ENCODE measurements at regions not wholly inside any gene's neighbourhood (a gene's known extent, or its start where the extent isn't known, plus 50 kb on each side); places are given as distances from the start of the nearest gene placed in this dataset.

GRCh38 chr1:170219163-170219562, 73.4 kb downstream of the NTMT2 start:
- peaks cover 44 to 58% of the 10 kb centered on the region in 2 donors for H3K27me3 Mint-ChIP-seq
- no peak overlapping the region for H3K4me3 Mint-ChIP-seq
- ATAC-seq (replicated peaks) (no peak), DNase-seq (no peak)
- no peaks in the 10 kb centered on the region for H3K36me3 Mint-ChIP-seq (ENCODE audit: insufficient read depth)
- no peak overlapping the region for H3K27ac Mint-ChIP-seq
- no peaks in the 10 kb centered on the region for H3K4me1 Mint-ChIP-seq (ENCODE audit: low read depth in 2 of 2)
- no peaks in the 10 kb centered on the region for H3K9me3 Mint-ChIP-seq

DNA sequence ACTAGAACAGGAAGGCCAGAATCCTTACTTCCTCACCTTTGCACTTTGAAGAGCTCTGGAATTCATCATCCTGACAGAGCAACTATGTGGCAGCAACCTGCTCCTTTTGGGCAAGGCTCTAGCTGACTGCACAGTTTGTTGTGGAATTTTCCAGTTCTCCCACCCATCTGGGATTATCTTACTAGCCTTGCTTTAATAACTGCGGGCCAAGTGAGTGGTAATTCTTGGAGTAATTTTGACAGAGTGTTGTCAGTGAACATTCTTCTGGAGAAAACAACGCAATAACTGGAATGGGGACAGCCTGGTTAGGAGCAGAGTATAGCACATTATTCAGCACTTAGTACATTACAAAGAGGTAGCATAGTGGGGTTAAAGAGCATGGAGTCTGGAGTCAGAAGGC, 75.3 kb downstream of the NTMT2 start:
- no peak overlapping the region for H3K27ac Mint-ChIP-seq
- no peaks in the 10 kb centered on the region for H3K36me3 Mint-ChIP-seq (ENCODE audit: insufficient read depth)
- no peak for ATAC-seq (replicated peaks)
- no peak for DNase-seq
- H3K4me3 Mint-ChIP-seq = no peak overlapping the region
- H3K9me3 Mint-ChIP-seq = no peaks in the 10 kb centered on the region
- H3K27me3 Mint-ChIP-seq = peaks cover 30 to 54% of the 10 kb centered on the region in 2 donors
- no peaks in the 10 kb centered on the region for H3K4me1 Mint-ChIP-seq (ENCODE audit: low read depth in 2 of 2)

DNA sequence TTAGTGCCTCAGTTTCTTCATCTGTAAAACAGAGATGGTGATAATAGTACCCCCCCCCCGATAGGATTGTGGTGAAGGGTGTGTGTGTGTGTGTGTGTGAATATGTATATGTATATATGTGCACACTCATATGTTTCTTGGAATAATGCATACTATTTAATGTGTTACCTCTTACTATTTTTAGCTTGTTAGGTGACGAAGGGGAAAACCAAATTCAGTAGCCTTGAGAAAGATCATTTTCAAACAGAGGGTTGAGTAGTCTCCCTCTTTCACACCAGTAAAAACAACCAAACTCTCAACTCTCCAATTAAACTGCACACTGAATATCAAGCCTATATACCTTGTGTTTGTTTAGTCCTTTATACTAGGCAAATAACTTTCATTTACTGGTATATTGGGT, 75.7 kb downstream of the NTMT2 start:
- no peaks in the 10 kb centered on the region for H3K4me1 Mint-ChIP-seq (ENCODE audit: low read depth in 2 of 2)
- no peak for ATAC-seq (replicated peaks)
- DNase-seq = no peak
- no peaks in the 10 kb centered on the region for H3K9me3 Mint-ChIP-seq
- H3K4me3 Mint-ChIP-seq = no peak overlapping the region
- H3K36me3 Mint-ChIP-seq (ENCODE audit: insufficient read depth) = no peaks in the 10 kb centered on the region
- H3K27me3 Mint-ChIP-seq = peaks cover 33 to 58% of the 10 kb centered on the region in 2 donors
- H3K27ac Mint-ChIP-seq = no peak overlapping the region

GRCh38 chr1:170224469-170224868, 78.7 kb downstream of the NTMT2 start:
- H3K4me1 Mint-ChIP-seq (ENCODE audit: low read depth in 2 of 2) = no peaks in the 10 kb centered on the region
- no peaks in the 10 kb centered on the region for H3K9me3 Mint-ChIP-seq
- no peak overlapping the region for H3K27ac Mint-ChIP-seq

DNA sequence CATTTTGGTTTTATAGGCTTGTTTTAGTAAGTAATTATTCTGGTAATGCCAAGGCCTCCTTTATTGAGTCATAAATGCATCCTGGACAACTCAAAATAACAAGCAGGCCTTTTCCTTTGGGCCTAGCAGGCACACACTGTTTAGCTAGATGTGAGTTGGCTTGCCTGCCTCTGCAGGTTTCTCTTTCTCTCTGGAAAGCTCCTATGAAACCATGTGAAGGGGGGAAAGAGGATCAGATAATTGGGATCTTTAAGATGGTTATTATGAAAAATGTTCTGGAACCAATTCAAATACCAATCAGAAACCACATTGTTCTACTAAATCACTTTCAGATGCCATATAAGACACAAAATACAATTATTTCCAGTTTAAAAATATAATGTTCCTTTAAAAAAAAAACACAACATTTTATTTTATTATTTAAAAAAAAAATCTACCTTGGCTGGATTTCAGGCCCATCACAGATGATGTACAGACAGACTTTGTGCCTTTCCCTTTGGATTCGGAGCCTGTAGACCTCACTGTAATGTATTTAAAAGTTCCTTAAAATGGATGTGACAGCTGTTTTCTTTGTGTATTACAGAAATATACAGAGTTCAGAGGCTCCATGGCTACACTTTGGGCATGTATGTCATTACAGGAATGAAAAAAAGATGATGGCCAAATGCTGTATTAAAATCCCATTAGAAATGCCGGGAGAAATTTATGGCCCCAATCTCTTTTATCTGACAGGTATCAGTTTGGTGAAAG, 80.2 kb downstream of the NTMT2 start:
- Mint-ChIP-seq H3K27ac (no peak overlapping the region), H3K4me3 (no peak overlapping the region)

More at GRCh38 chr1:170224469-170224868, 78.7 kb downstream of the NTMT2 start:
- ATAC-seq (replicated peaks) (no peak), DNase-seq (no peak)
- H3K4me3 Mint-ChIP-seq = no peak overlapping the region
- no peaks in the 10 kb centered on the region for H3K36me3 Mint-ChIP-seq (ENCODE audit: insufficient read depth)
- H3K27me3 Mint-ChIP-seq = peaks cover 39 to 44% of the 10 kb centered on the region in 2 donors

DNA sequence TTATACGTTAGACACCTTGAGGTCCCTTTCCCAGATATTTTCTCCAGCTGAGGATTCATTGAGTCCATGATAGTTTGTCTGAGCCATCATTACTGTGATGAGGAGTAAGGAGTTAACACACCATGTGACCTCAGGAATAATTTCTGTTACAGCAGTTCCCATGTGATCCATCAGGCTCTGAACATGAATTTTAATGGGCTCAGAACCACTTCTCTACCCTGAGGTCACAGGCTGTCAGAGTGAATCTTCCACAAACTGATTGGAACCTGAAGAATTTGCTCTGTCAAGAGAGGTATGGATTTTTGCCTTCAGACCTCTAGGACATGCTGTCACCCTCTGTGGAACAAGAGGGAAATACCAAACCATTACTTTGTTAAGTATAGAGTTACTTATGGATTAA, 81.0 kb downstream of the NTMT2 start:
- Mint-ChIP-seq H3K4me3 (no peak overlapping the region), H3K36me3 (ENCODE audit: insufficient read depth) (no peaks in the 10 kb centered on the region), H3K9me3 (no peaks in the 10 kb centered on the region), H3K27me3 (peaks cover 26 to 37% of the 10 kb centered on the region in 2 donors), H3K27ac (no peak overlapping the region), H3K4me1 (ENCODE audit: low read depth in 2 of 2) (no peaks in the 10 kb centered on the region)
- DNase-seq = no peak
- no peak for ATAC-seq (replicated peaks)

More for the DNA sequence above, 80.2 kb downstream of the NTMT2 start:
- no peaks in the 10 kb centered on the region for H3K9me3 Mint-ChIP-seq
- H3K36me3 Mint-ChIP-seq (ENCODE audit: insufficient read depth) = no peaks in the 10 kb centered on the region
- H3K27me3 Mint-ChIP-seq = peaks cover 29 to 37% of the 10 kb centered on the region in 2 donors
- H3K4me1 Mint-ChIP-seq (ENCODE audit: low read depth in 2 of 2) = no peaks in the 10 kb centered on the region
- no peak for ATAC-seq (replicated peaks)
- no peak for DNase-seq

DNA sequence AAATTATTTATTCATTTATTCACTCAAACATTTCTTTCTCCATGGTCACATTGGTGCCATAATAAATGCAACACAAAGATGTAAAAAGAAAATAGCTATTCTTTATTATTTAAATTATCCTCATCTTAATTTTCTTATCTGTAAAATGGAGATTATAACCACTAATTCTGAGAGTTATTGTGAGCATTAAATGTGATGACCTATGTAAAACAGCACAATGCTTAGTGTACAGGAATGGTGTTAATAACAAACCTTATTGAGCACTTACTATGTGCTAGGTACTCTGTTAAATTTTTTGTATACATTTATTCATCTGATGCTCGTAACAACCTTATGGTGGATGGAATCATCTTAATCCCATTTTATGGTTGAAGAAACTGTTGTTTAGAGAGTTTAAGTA, 84.6 kb downstream of the NTMT2 start:
- DNase-seq = no peak
- Mint-ChIP-seq H3K9me3 (no peaks in the 10 kb centered on the region), H3K4me3 (no peak overlapping the region), H3K27me3 (peaks cover 11 to 39% of the 10 kb centered on the region in 2 donors), H3K36me3 (ENCODE audit: insufficient read depth) (no peaks in the 10 kb centered on the region), H3K27ac (no peak overlapping the region), H3K4me1 (ENCODE audit: low read depth in 2 of 2) (no peaks in the 10 kb centered on the region)
- ATAC-seq (replicated peaks) = no peak

DNA sequence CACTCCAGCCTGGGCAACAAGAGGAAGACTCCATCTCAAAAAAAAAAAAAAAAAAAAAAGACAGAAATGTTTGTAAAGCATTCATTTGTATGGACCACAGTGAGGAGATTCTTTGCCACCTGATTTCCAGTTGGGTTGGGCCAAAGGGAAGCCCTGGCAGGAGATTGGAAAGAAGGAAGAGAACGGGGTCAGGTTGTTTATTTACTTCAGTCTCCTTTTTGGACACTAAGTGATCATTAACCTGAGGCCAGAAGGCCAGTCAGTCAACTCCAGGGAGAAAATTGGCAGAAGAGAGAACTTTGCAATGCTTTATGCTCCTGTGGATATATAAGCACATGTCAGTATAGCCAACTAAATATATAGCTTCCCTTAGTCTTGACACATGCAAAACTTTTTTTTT, 85.9 kb downstream of the NTMT2 start:
- no peak for ATAC-seq (replicated peaks)

GRCh38 chr1:170238704-170239391, 93.1 kb downstream of the NTMT2 start:
- peaks cover 17 to 27% of the 10 kb centered on the region in 2 donors for H3K27me3 Mint-ChIP-seq
- no peaks in the 10 kb centered on the region for H3K4me1 Mint-ChIP-seq (ENCODE audit: low read depth in 2 of 2)
- no peaks in the 10 kb centered on the region for H3K9me3 Mint-ChIP-seq
- H3K4me3 Mint-ChIP-seq = no peak overlapping the region
- H3K36me3 Mint-ChIP-seq (ENCODE audit: insufficient read depth) = no peaks in the 10 kb centered on the region
- no peak for DNase-seq
- ATAC-seq (replicated peaks) = no peak
- H3K27ac Mint-ChIP-seq = no peak overlapping the region

More for the DNA sequence above, 85.9 kb downstream of the NTMT2 start:
- DNase-seq = no peak
- Mint-ChIP-seq H3K36me3 (ENCODE audit: insufficient read depth) (no peaks in the 10 kb centered on the region), H3K4me3 (no peak overlapping the region), H3K27ac (no peak overlapping the region), H3K4me1 (ENCODE audit: low read depth in 2 of 2) (no peaks in the 10 kb centered on the region), H3K9me3 (no peaks in the 10 kb centered on the region), H3K27me3 (peaks cover 5 to 34% of the 10 kb centered on the region in 2 donors)

DNA sequence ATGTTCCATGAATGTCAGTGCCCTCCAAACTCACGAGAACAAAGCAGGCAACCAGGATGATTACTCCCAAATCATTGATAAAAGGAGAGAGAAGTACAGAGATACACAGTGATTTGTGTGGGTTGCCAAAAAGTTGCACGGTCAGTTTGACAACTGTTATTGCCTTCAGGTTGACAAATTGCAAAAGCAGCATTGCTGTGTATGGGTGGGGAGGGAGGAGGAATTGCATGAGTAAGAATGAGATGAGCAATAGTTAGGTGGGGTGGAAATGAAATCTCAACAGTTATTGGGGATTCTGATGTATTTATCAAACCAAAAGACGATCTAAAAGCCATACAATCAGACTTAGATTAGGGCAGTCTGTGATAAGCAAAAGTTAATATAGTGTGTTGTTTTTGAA, 93.7 kb downstream of the NTMT2 start:
- Mint-ChIP-seq H3K27me3 (peaks cover 21 to 22% of the 10 kb centered on the region in 2 donors), H3K36me3 (ENCODE audit: insufficient read depth) (no peaks in the 10 kb centered on the region), H3K4me3 (no peak overlapping the region), H3K4me1 (ENCODE audit: low read depth in 2 of 2) (no peaks in the 10 kb centered on the region), H3K9me3 (no peaks in the 10 kb centered on the region), H3K27ac (no peak overlapping the region)
- ATAC-seq (replicated peaks) (no peak), DNase-seq (no peak)

DNA sequence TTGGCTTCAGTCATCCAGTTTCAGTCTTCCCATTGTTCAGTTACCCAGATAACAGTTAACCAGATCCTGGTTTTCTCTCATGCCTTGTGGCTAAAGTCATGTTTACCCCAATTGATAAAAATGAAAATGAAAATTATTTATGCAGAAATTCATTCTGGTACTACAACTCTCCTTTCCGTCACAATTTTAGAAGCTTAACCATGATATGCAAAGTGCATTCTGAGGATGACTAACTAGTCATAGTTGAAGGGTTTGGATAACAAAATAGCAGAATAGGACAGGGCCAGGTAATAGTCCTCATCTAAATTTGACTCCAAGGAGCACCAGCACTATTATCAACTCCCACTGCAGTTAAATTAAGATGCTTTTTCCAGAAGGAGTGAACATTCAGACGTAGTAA, 94.7 kb downstream of the NTMT2 start:
- no peak for DNase-seq
- Mint-ChIP-seq H3K4me1 (ENCODE audit: low read depth in 2 of 2) (no peaks in the 10 kb centered on the region), H3K9me3 (no peaks in the 10 kb centered on the region), H3K27me3 (peaks cover 19 to 22% of the 10 kb centered on the region in 2 donors), H3K4me3 (no peak overlapping the region), H3K36me3 (ENCODE audit: insufficient read depth) (no peaks in the 10 kb centered on the region), H3K27ac (no peak overlapping the region)
- ATAC-seq (replicated peaks) = no peak

- Mint-ChIP-seq H3K27me3 (peaks cover 19 to 22% of the 10 kb centered on the region in 2 donors), H3K9me3 (no peaks in the 10 kb centered on the region), H3K36me3 (ENCODE audit: insufficient read depth) (no peaks in the 10 kb centered on the region), H3K4me1 (ENCODE audit: low read depth in 2 of 2) (no peaks in the 10 kb centered on the region), H3K4me3 (no peak overlapping the region), H3K27ac (no peak overlapping the region)
- DNase-seq (no peak), ATAC-seq (replicated peaks) (no peak)
Observed at GRCh38 chr1:170241266-170241851, 95.6 kb downstream of the NTMT2 start.

- no peaks in the 10 kb centered on the region for H3K9me3 Mint-ChIP-seq
- no peak for ATAC-seq (replicated peaks)
- no peak for DNase-seq
- H3K36me3 Mint-ChIP-seq (ENCODE audit: insufficient read depth) = no peaks in the 10 kb centered on the region
- H3K4me3 Mint-ChIP-seq = no peak overlapping the region
- peaks cover 4 to 10% of the 10 kb centered on the region in 2 donors for H3K27me3 Mint-ChIP-seq
- no peak overlapping the region for H3K27ac Mint-ChIP-seq
- H3K4me1 Mint-ChIP-seq (ENCODE audit: low read depth in 2 of 2) = no peaks in the 10 kb centered on the region
Observed at GRCh38 chr1:170247751-170248521, 102.2 kb downstream of the NTMT2 start.
